HepG2 (cell line): ENCODE measurements at regions not wholly inside any gene's neighbourhood (a gene's known extent, or its start where the extent isn't known, plus 50 kb on each side); places are given as distances from the start of the nearest gene placed in this dataset.

ENCODE experiments used
- ATAC-seq: fragments of 200-7000 bp; cut with Tn5 transposase; 3 replicates; pipeline ENCODE4 v1.9.1; 2020; ENCODE audit warnings: mild to moderate bottlenecking, moderate library complexity
- BruUV-seq: library from RNA; stranded (reverse); fragments of 400-500 nt; replicated peaks from 2 replicates; lab custom pipeline; 2021; lab: Mats Ljungman, UMichigan
- CTCF ChIA-PET: fragments of 300-600 bp; formaldehyde crosslinking; extraction: SDS; loops from one replicate; lab custom pipeline; 2021; ENCODE audit warnings: low total read pairs, inconsistent platforms, low intra/inter-chr PET ratio; lab: Yijun Ruan, JAX
- POLR2A ChIA-PET: fragments of 350-600 bp; sonication (Branson Sonifier 250); formaldehyde crosslinking; loops from one replicate; lab custom pipeline; 2020; ENCODE audit warnings: antibody characterized with exemption, inconsistent platforms; lab: Yijun Ruan, JAX
- DNase-seq: peaks from one replicate; pipeline ENCODE4 v3.0.0-alpha.2; 2015; ENCODE audit warnings: low spot score
- FAIRE-seq: peaks from 3 replicates; lab custom pipeline; 2011; peaks lifted over from hg19 to GRCh38; lab: Jason Lieb, UNC
- H2AFZ ChIP-seq: one replicate; pipeline ENCODE4 v1.6.1; 2011; ENCODE audit warnings: low read length, inconsistent platforms
- H3K27ac ChIP-seq: fragments of 300-600 bp; 3 replicates; pipeline ENCODE4 v1.8.0; 2011; ENCODE audit warnings: mixed run types, mild to moderate bottlenecking, mixed read lengths, low read length, inconsistent platforms; ENCODE audit not compliant: insufficient read depth; ENCODE audit errors: extremely low read length
- H3K27me3 ChIP-seq, 2 experiments: fragments of 200-600 bp in 1 of 2; 2 replicates in 1 of 2; 3 replicates in 1 of 2; pipeline versions ENCODE4 v1.6.0 to v1.8.0; 2011; ENCODE audit warnings: low read length in 2 of 2, mild to moderate bottlenecking in 2 of 2, moderate library complexity in 2 of 2, inconsistent platforms in 1 of 2; ENCODE audit not compliant: insufficient read depth in 2 of 2, control insufficient read depth in 1 of 2
- H3K36me3 ChIP-seq, 2 experiments: fragments of 200-600 bp in 1 of 2; replicated peaks in 1 of 2; 2 replicates in 1 of 2; 3 replicates in 1 of 2; pipeline versions ENCODE4 v1.5.1 to v1.8.0; 2011; ENCODE audit warnings: low read length in 2 of 2, inconsistent platforms in 1 of 2; ENCODE audit not compliant: insufficient read depth in 2 of 2, control insufficient read depth in 1 of 2
- H3K4me1 ChIP-seq: 2 replicates; pipeline ENCODE4 v1.5.1; 2012; ENCODE audit warnings: low read length, inconsistent platforms; ENCODE audit not compliant: insufficient read depth
- H3K4me2 ChIP-seq: 2 replicates; pipeline ENCODE4 v1.6.0; 2011; ENCODE audit warnings: low read depth, low read length, inconsistent platforms
- H3K4me3 ChIP-seq, 3 experiments: fragments of 200-600 bp in 1 of 3; sonication (generic), shearing (Covaris generic) in 1 of 3; replicated peaks in 1 of 3; 2 replicates each; pipeline ENCODE4 v1.5.1; 2011 to 2016; ENCODE audit warnings: low read length in 3 of 3, inconsistent platforms in 2 of 3, low read depth in 2 of 3, mild to moderate bottlenecking in 2 of 3, control low read depth in 1 of 3, mixed read lengths in 1 of 3; ENCODE audit not compliant: insufficient read depth in 1 of 3
- H3K79me2 ChIP-seq: one replicate; pipeline ENCODE4 v1.6.1; 2011; ENCODE audit warnings: low read length, inconsistent platforms; ENCODE audit not compliant: insufficient read depth
- H3K9ac ChIP-seq: 2 replicates; pipeline ENCODE4 v1.6.0; 2011; ENCODE audit warnings: mild to moderate bottlenecking, low read depth, low read length, inconsistent platforms; ENCODE audit not compliant: insufficient read depth
- H3K9me3 ChIP-seq: 2 replicates; pipeline ENCODE4 v1.5.1; 2012; ENCODE audit warnings: mild to moderate bottlenecking, low read length
- H4K20me1 ChIP-seq: 2 replicates; pipeline ENCODE4 v1.6.0; 2011; ENCODE audit warnings: inconsistent platforms, mild to moderate bottlenecking, low read length, moderate library complexity; ENCODE audit not compliant: insufficient read depth
- ATM ChIP-seq: fragments of 450-650 bp; IDR thresholded peaks from 2 replicates; pipeline ENCODE4 v1.7.1; 2017; ENCODE audit warnings: mild to moderate bottlenecking, borderline replicate concordance
- CBX1 ChIP-seq: IDR thresholded peaks from one replicate; pipeline ENCODE4 v1.6.1; 2016; ENCODE audit warnings: antibody characterized with exemption, low read depth
- CENPT ChIP-seq: sonication (generic); formaldehyde crosslinking; IDR thresholded peaks from 2 replicates; pipeline ENCODE4 v1.8.0; 2022; ENCODE audit warnings: low read depth, mild to moderate bottlenecking, moderate library complexity, missing genetic modification reagents
- DR1 ChIP-seq: sonication (generic); formaldehyde crosslinking; IDR thresholded peaks from 2 replicates; pipeline ENCODE4 v1.8.0; 2021; ENCODE audit warnings: mild to moderate bottlenecking, missing genetic modification reagents, inconsistent platforms
- GABPA ChIP-seq, 2 experiments: IDR thresholded peaks; 2 replicates each; pipeline ENCODE4 v1.6.1; 2011 to 2016; ENCODE audit warnings: low read depth in 2 of 2, low read length in 1 of 2, missing biosample characterization in 1 of 2, missing genetic modification characterization in 1 of 2
- GPN1 ChIP-seq: sonication (generic); formaldehyde crosslinking; IDR thresholded peaks from 2 replicates; pipeline ENCODE4 v1.5.1; 2020; ENCODE audit warnings: missing genetic modification reagents, borderline replicate concordance
- HNRNPL ChIP-seq: fragments of 200-400 bp; formaldehyde crosslinking; IDR thresholded peaks from 2 replicates; pipeline ENCODE4 v1.6.1; 2017; ENCODE audit warnings: mild to moderate bottlenecking, low read depth, low read length
- MZF1 ChIP-seq: sonication (generic); formaldehyde crosslinking; IDR thresholded peaks from 2 replicates; pipeline ENCODE4 v1.8.1; 2023; ENCODE audit warnings: mild to moderate bottlenecking, missing genetic modification reagents, borderline replicate concordance
- NONO ChIP-seq, 2 experiments: fragments of 450-650 bp in 1 of 2; sonication (generic) in 1 of 2; formaldehyde crosslinking in 1 of 2; IDR thresholded peaks in 1 of 2; conservative IDR thresholded peaks in 1 of 2; 2 replicates each; pipeline versions ENCODE4 v1.6.1 to v1.8.0; 2017 to 2022; ENCODE audit warnings: mild to moderate bottlenecking in 1 of 2, missing genetic modification reagents in 1 of 2, moderate library complexity in 1 of 2
- SIX1 ChIP-seq: sonication (generic); formaldehyde crosslinking; IDR thresholded peaks from 2 replicates; pipeline ENCODE4 v1.4.0; 2020; ENCODE audit warnings: missing genetic modification reagents, borderline replicate concordance
- XBP1 ChIP-seq: sonication (generic); formaldehyde crosslinking; IDR thresholded peaks from 2 replicates; pipeline ENCODE4 v1.5.0; 2020; ENCODE audit warnings: missing genetic modification reagents
- YEATS4 ChIP-seq: sonication (generic); formaldehyde crosslinking; IDR thresholded peaks from 2 replicates; pipeline ENCODE4 v1.4.0; 2020; ENCODE audit warnings: missing genetic modification reagents, borderline replicate concordance
- ZNF333 ChIP-seq: sonication (generic); formaldehyde crosslinking; IDR thresholded peaks from 2 replicates; pipeline ENCODE4 v1.4.0; 2020; ENCODE audit warnings: mild to moderate bottlenecking, missing genetic modification reagents, borderline replicate concordance
- ZNF501 ChIP-seq: sonication (generic); formaldehyde crosslinking; IDR thresholded peaks from 2 replicates; pipeline ENCODE4 v1.5.1; 2020; ENCODE audit warnings: mild to moderate bottlenecking, moderate library complexity, missing genetic modification reagents
- ZNF703 ChIP-seq: sonication (generic); formaldehyde crosslinking; IDR thresholded peaks from 2 replicates; pipeline ENCODE4 v1.5.1; 2020; ENCODE audit warnings: missing genetic modification reagents, mild to moderate bottlenecking, moderate library complexity, borderline replicate concordance
- ZNF772 ChIP-seq: sonication (generic); formaldehyde crosslinking; IDR thresholded peaks from 2 replicates; pipeline ENCODE4 v1.5.0; 2020; ENCODE audit warnings: mild to moderate bottlenecking, missing genetic modification reagents
- ZNF83 ChIP-seq: sonication (generic); formaldehyde crosslinking; IDR thresholded peaks from 2 replicates; pipeline ENCODE4 v1.4.0; 2020; ENCODE audit warnings: missing genetic modification reagents, mild to moderate bottlenecking, borderline replicate concordance
- WGBS: methylation state at CpG from one replicate; pipeline ENCODE4 v1.1.6; 2017; ENCODE audit warnings: low lambda C conversion rate; 5-methylcytosine and 5-hydroxymethylcytosine counted together
- in situ Hi-C: cut with HindIII; loops from 2 replicates; pipeline ENCODE4 v1.10.0; 2017; ENCODE audit warnings: low pct_unique_long_range_greater_than_20kb; ENCODE audit not compliant: extremely low pct_ligation_motif_present
- intact Hi-C: fragments of 100-400 bp; cut with micrococcal nuclease; formaldehyde crosslinking; loops from one replicate; pipeline ENCODE4 v1.10.0; 2022; ENCODE audit not compliant: unreplicated experiment
- TF ChIP-seq, protein P1 (sequence below): sonication (generic); formaldehyde crosslinking; IDR thresholded peaks from 2 replicates; pipeline ENCODE4 v1.4.0; 2020; ENCODE audit warnings: missing genetic modification reagents, borderline replicate concordance
- TF ChIP-seq, protein P2 (sequence below): sonication (generic); formaldehyde crosslinking; IDR thresholded peaks from 2 replicates; pipeline ENCODE4 v1.4.0; 2020; ENCODE audit warnings: missing genetic modification reagents
- TF ChIP-seq, protein P3 (sequence below): sonication (generic); formaldehyde crosslinking; IDR thresholded peaks from 2 replicates; pipeline ENCODE4 v1.8.0; 2022; ENCODE audit warnings: mild to moderate bottlenecking, missing genetic modification reagents; ENCODE audit not compliant: insufficient replicate concordance

DNA sequence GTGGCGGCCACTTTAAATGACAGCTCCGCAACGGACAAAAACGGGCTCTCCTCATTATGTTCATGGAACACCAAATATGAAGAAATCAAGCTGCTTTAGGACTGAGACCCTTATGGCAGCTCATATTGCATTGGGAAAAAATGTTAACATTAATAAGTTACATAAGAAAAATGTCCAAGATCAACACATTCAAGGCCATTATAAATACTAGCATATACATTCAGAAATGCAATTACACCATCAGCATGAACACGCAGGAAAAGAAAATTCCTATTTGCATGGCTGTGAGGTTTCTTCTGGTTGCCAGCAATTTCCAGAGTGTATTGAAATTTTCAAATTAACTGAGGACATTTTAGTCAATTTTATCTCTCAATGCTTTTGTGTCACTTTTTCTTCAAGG is 374.1 kb upstream of the NRP1 start:
- FAIRE-seq: no peak
- no peak for DNase-seq
- no peaks in the 10 kb centered on the region for H3K9me3 ChIP-seq
- intact Hi-C loops: no loop called here
- no peaks in the 10 kb centered on the region; a peak in 1 of 5 replicates for H3K27me3 ChIP-seq
- TF ChIP-seq DR1 (CRISPR knock-in tag) (no peak), ZNF333 (CRISPR knock-in tag) (no peak), ZNF83 (no peak), GABPA (IDR thresholded peaks at IDR 0.05; ENCODE audit: low read depth, low read length) (no peak), GABPA (CRISPR knock-in tag; IDR thresholded peaks at IDR 0.05; ENCODE audit: low read depth) (no peak), ZNF501 (CRISPR knock-in tag) (no peak), CBX1 (no peak), SIX1 (CRISPR knock-in tag) (no peak), GPN1 (CRISPR knock-in tag) (no peak), ATM (no peak), XBP1 (no peak), CENPT (CRISPR knock-in tag) (no peak), ZNF703 (CRISPR knock-in tag) (no peak), ZNF772 (CRISPR knock-in tag) (no peak), HNRNPL (no peak), MZF1 (CRISPR knock-in tag) (no peak), NONO (IDR thresholded peaks at IDR 0.05) (no peak), NONO (CRISPR knock-in tag; conservative IDR thresholded peaks at IDR 0.05) (no peak), YEATS4 (CRISPR knock-in tag) (no peak)
- TF ChIP-seq, protein P1, sequence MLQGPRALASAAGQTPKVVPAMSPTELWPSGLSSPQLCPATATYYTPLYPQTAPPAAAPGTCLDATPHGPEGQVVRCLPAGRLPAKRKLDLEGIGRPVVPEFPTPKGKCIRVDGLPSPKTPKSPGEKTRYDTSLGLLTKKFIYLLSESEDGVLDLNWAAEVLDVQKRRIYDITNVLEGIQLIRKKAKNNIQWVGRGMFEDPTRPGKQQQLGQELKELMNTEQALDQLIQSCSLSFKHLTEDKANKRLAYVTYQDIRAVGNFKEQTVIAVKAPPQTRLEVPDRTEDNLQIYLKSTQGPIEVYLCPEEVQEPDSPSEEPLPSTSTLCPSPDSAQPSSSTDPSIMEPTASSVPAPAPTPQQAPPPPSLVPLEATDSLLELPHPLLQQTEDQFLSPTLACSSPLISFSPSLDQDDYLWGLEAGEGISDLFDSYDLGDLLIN: no peak
- TF ChIP-seq, protein P2, sequence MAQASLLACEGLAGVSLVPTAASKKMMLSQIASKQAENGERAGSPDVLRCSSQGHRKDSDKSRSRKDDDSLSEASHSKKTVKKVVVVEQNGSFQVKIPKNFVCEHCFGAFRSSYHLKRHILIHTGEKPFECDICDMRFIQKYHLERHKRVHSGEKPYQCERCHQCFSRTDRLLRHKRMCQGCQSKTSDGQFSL (CRISPR knock-in tag): no peak
- TF ChIP-seq, protein P3, sequence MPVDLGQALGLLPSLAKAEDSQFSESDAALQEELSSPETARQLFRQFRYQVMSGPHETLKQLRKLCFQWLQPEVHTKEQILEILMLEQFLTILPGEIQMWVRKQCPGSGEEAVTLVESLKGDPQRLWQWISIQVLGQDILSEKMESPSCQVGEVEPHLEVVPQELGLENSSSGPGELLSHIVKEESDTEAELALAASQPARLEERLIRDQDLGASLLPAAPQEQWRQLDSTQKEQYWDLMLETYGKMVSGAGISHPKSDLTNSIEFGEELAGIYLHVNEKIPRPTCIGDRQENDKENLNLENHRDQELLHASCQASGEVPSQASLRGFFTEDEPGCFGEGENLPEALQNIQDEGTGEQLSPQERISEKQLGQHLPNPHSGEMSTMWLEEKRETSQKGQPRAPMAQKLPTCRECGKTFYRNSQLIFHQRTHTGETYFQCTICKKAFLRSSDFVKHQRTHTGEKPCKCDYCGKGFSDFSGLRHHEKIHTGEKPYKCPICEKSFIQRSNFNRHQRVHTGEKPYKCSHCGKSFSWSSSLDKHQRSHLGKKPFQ: no peak
- peaks cover 13% of the 10 kb centered on the region for H3K4me1 ChIP-seq
- no peak overlapping the region for H3K27ac ChIP-seq
- no peaks in the 10 kb centered on the region for H3K79me2 ChIP-seq
- no peak overlapping the region for H3K4me3 ChIP-seq
- no peaks in the 10 kb centered on the region for H4K20me1 ChIP-seq
- ChIA-PET POLR2A (no interaction called here), CTCF (no interaction called here)
- in situ Hi-C loops: no loop called here
- H3K9ac ChIP-seq: no peak overlapping the region
- H2AFZ ChIP-seq: no peak overlapping the region
- no peak overlapping the region for H3K4me2 ChIP-seq
- BruUV-seq: no TSS peak
- no peaks in the 10 kb centered on the region for H3K36me3 ChIP-seq
- 80% methylated on average over 5 of the region's 5 CpGs for WGBS
- no peak for ATAC-seq
